Astrocyte (in vitro differentiated cells and primary cell): ENCODE measurements at regions not wholly inside any gene's neighbourhood (a gene's known extent, or its start where the extent isn't known, plus 50 kb on each side); places are given as distances from the start of the nearest gene placed in this dataset.

Experiments
- DNase-seq: peaks from one replicate; pipeline ENCODE4 v3.0.0-alpha.2; 2010; ENCODE audit warnings: low read depth
- FAIRE-seq: peaks from 2 replicates; lab custom pipeline; 2011; peaks lifted over from hg19 to GRCh38; lab: Jason Lieb, UNC
- H2AFZ ChIP-seq: 2 replicates; pipeline ENCODE4 v1.6.0; 2012; ENCODE audit warnings: low read depth, low read length, inconsistent platforms
- H3K27ac ChIP-seq: 2 replicates; pipeline ENCODE4 v1.5.1; 2011; ENCODE audit warnings: low read depth, low read length, inconsistent platforms
- H3K27me3 ChIP-seq: 2 replicates; pipeline ENCODE4 v1.6.0; 2011; ENCODE audit warnings: low read length, inconsistent platforms; ENCODE audit not compliant: insufficient read depth
- H3K36me3 ChIP-seq: 2 replicates; pipeline ENCODE4 v1.5.1; 2011; ENCODE audit warnings: low read length, inconsistent platforms; ENCODE audit not compliant: insufficient read depth
- H3K4me1 ChIP-seq: 2 replicates; pipeline ENCODE4 v1.5.1; 2011; ENCODE audit warnings: low read length, inconsistent platforms; ENCODE audit not compliant: insufficient read depth
- H3K4me2 ChIP-seq: 2 replicates; pipeline ENCODE4 v1.6.0; 2012; ENCODE audit warnings: low read length, inconsistent platforms
- H3K4me3 ChIP-seq: 2 replicates; pipeline ENCODE4 v1.5.1; 2011; ENCODE audit warnings: low read depth, mild to moderate bottlenecking, low read length, inconsistent platforms; ENCODE audit not compliant: insufficient read depth
- H3K79me2 ChIP-seq: 2 replicates; pipeline ENCODE4 v1.6.0; 2012; ENCODE audit warnings: mild to moderate bottlenecking, low read length, inconsistent platforms; ENCODE audit not compliant: insufficient read depth
- H3K9ac ChIP-seq: 2 replicates; pipeline ENCODE4 v1.6.0; 2012; ENCODE audit warnings: mild to moderate bottlenecking, low read length, inconsistent platforms
- H3K9me3 ChIP-seq: 2 replicates; pipeline ENCODE4 v1.5.1; 2012; ENCODE audit warnings: low read depth, mild to moderate bottlenecking, low read length, inconsistent platforms; ENCODE audit not compliant: insufficient read depth
- H4K20me1 ChIP-seq: 2 replicates; pipeline ENCODE4 v1.6.0; 2012; ENCODE audit warnings: low read length, inconsistent platforms; ENCODE audit not compliant: insufficient read depth
- H3K27ac Mint-ChIP-seq: one replicate; pipeline ENCODE4 v1.8.0; 2021; ENCODE audit warnings: mild to moderate bottlenecking, mixed read lengths; ENCODE audit not compliant: unreplicated experiment
- H3K27me3 Mint-ChIP-seq: one replicate; pipeline ENCODE4 v1.8.0; 2021; ENCODE audit warnings: low read depth, mixed read lengths; ENCODE audit not compliant: unreplicated experiment
- H3K36me3 Mint-ChIP-seq: one replicate; pipeline ENCODE4 v1.8.0; 2021; ENCODE audit warnings: low read depth, mixed read lengths; ENCODE audit not compliant: unreplicated experiment
- H3K4me1 Mint-ChIP-seq: one replicate; pipeline ENCODE4 v1.8.0; 2021; ENCODE audit warnings: low read depth, mixed read lengths; ENCODE audit not compliant: unreplicated experiment
- H3K4me3 Mint-ChIP-seq: one replicate; pipeline ENCODE4 v1.8.0; 2021; ENCODE audit warnings: mild to moderate bottlenecking, moderate library complexity, mixed read lengths; ENCODE audit not compliant: unreplicated experiment
- H3K9me3 Mint-ChIP-seq: one replicate; pipeline ENCODE4 v1.8.0; 2021; ENCODE audit warnings: mild to moderate bottlenecking, mixed read lengths; ENCODE audit not compliant: unreplicated experiment
- EZH2 ChIP-seq: IDR thresholded peaks from 2 replicates; pipeline ENCODE4 v1.6.1; 2012; ENCODE audit warnings: mild to moderate bottlenecking, low read length, inconsistent platforms; ENCODE audit not compliant: insufficient read depth
- TF ChIP-seq, protein P1 (sequence below): IDR thresholded peaks from 2 replicates; pipeline ENCODE4 v1.5.1; 2011; ENCODE audit warnings: low read depth, mild to moderate bottlenecking, inconsistent platforms, low read length, moderate library complexity; ENCODE audit not compliant: insufficient read depth

DNA sequence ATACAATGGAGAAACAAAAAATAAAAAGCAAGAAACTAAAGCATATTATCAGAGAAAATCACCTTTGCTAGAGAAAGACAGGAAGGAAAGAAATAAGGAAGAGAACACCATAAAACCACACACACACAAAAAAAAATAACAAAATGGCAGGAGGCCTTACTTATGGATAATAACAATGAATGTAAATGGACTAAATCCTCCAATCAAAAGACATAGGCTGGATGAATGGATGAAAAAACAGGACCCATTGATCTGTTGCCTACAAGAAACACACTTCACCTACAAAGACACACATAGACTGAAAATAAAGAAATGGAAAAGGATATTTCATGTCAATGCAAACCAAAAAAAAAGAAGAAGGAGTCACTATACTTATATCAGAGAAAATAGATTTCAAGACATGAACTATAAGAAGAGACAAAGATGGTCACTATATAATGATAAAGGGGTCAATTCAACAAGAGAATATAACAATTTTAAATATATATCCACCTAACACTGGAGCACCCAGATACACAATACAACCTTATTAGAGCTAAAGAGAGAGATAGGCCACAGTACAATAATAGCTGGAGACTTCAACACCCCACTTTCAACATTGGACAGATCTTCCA lies 693.6 kb downstream of the HACE1 start:
- Histone ChIP-seq H3K4me1 (no peaks in the 10 kb centered on the region), H3K27ac (no peak overlapping the region), H3K9me3 (peaks cover 6% of the 10 kb centered on the region), H3K9ac (no peak overlapping the region), H3K4me2 (no peak overlapping the region), H4K20me1 (no peaks in the 10 kb centered on the region), H3K36me3 (no peaks in the 10 kb centered on the region), H3K27me3 (no peaks in the 10 kb centered on the region), H2AFZ (no peak overlapping the region), H3K79me2 (no peaks in the 10 kb centered on the region), H3K4me3 (no peak overlapping the region)
- peaks cover 11% of the 10 kb centered on the region for H3K4me1 Mint-ChIP-seq
- no peak overlapping the region for H3K4me3 Mint-ChIP-seq
- no peaks in the 10 kb centered on the region for H3K27me3 Mint-ChIP-seq
- peaks cover 1% of the 10 kb centered on the region for H3K9me3 Mint-ChIP-seq
- DNase-seq (no peak), FAIRE-seq (no peak)
- no peaks in the 10 kb centered on the region for H3K36me3 Mint-ChIP-seq
- no peak overlapping the region for H3K27ac Mint-ChIP-seq
- TF ChIP-seq EZH2: no peak
- TF ChIP-seq, protein P1, sequence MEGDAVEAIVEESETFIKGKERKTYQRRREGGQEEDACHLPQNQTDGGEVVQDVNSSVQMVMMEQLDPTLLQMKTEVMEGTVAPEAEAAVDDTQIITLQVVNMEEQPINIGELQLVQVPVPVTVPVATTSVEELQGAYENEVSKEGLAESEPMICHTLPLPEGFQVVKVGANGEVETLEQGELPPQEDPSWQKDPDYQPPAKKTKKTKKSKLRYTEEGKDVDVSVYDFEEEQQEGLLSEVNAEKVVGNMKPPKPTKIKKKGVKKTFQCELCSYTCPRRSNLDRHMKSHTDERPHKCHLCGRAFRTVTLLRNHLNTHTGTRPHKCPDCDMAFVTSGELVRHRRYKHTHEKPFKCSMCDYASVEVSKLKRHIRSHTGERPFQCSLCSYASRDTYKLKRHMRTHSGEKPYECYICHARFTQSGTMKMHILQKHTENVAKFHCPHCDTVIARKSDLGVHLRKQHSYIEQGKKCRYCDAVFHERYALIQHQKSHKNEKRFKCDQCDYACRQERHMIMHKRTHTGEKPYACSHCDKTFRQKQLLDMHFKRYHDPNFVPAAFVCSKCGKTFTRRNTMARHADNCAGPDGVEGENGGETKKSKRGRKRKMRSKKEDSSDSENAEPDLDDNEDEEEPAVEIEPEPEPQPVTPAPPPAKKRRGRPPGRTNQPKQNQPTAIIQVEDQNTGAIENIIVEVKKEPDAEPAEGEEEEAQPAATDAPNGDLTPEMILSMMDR: no peak

- no peak for FAIRE-seq
- Mint-ChIP-seq H3K4me1 (peaks cover 11% of the 10 kb centered on the region), H3K4me3 (no peak overlapping the region), H3K36me3 (no peaks in the 10 kb centered on the region), H3K27ac (peak overlapping the region; percentile 99), H3K27me3 (no peaks in the 10 kb centered on the region), H3K9me3 (peaks cover 1% of the 10 kb centered on the region)
- no peak for DNase-seq
- H3K4me1 ChIP-seq: no peaks in the 10 kb centered on the region
- no peak overlapping the region for H3K4me2 ChIP-seq
- no peak overlapping the region for H3K4me3 ChIP-seq
- H3K9ac ChIP-seq: no peak overlapping the region
- no peaks in the 10 kb centered on the region for H4K20me1 ChIP-seq
- H3K79me2 ChIP-seq: no peaks in the 10 kb centered on the region
- H3K27me3 ChIP-seq: no peaks in the 10 kb centered on the region
- TF ChIP-seq, protein P1: no peak
- TF ChIP-seq EZH2: no peak
- H3K9me3 ChIP-seq: peaks cover 6% of the 10 kb centered on the region
- H3K27ac ChIP-seq: no peak overlapping the region
- no peak overlapping the region for H2AFZ ChIP-seq
- no peaks in the 10 kb centered on the region for H3K36me3 ChIP-seq
Measured at GRCh38 chr6:104162036-104162669, 697.6 kb downstream of the HACE1 start.

- H3K27ac ChIP-seq: no peak overlapping the region
- no peaks in the 10 kb centered on the region for H3K27me3 ChIP-seq
- no peaks in the 10 kb centered on the region for H4K20me1 ChIP-seq
- H3K27me3 Mint-ChIP-seq: no peaks in the 10 kb centered on the region
- no peak overlapping the region for H2AFZ ChIP-seq
- peaks cover 1% of the 10 kb centered on the region for H3K9me3 Mint-ChIP-seq
- H3K27ac Mint-ChIP-seq: no peak overlapping the region
- no peak overlapping the region for H3K4me2 ChIP-seq
- no peak overlapping the region for H3K4me3 ChIP-seq
- DNase-seq: no peak
- no peak for TF ChIP-seq EZH2
- H3K4me1 ChIP-seq: no peaks in the 10 kb centered on the region
- no peak overlapping the region for H3K9ac ChIP-seq
- no peaks in the 10 kb centered on the region for H3K36me3 Mint-ChIP-seq
- H3K79me2 ChIP-seq: no peaks in the 10 kb centered on the region
- no peaks in the 10 kb centered on the region for H3K36me3 ChIP-seq
- FAIRE-seq: no peak
- H3K4me1 Mint-ChIP-seq: peaks cover 11% of the 10 kb centered on the region
- H3K4me3 Mint-ChIP-seq: no peak overlapping the region
- peaks cover 2% of the 10 kb centered on the region for H3K9me3 ChIP-seq
Measured at GRCh38 chr6:104159045-104159618, 700.6 kb downstream of the HACE1 start.
